HCT116 (cell line): ENCODE measurements at regions not wholly inside any gene's neighbourhood (a gene's known extent, or its start where the extent isn't known, plus 50 kb on each side); places are given as distances from the start of the nearest gene placed in this dataset.

Experiments used
- ATAC-seq: fragments of 200-7000 bp; cut with Tn5 transposase; 2 replicates; pipeline ENCODE4 v1.9.1; 2020; ENCODE audit warnings: mild to moderate bottlenecking, moderate library complexity
- BruUV-seq: library from RNA; stranded (reverse); fragments of 400-500 nt; replicated peaks from 2 replicates; lab custom pipeline; 2021; lab: Mats Ljungman, UMichigan
- CTCF ChIA-PET: fragments of 300-600 bp; sonication (Branson Sonifier 250); formaldehyde crosslinking; loops from one replicate; lab custom pipeline; 2021; ENCODE audit warnings: antibody characterized with exemption; lab: Charles Lee
- POLR2A ChIA-PET: fragments of 300-600, 350-600 bp; sonication (Branson Sonifier 250); formaldehyde crosslinking; loops from one replicate; lab custom pipeline; 2021; ENCODE audit warnings: antibody characterized with exemption; lab: Charles Lee
- RAD21 ChIA-PET, 2 experiments: fragments of 300-600 bp; sonication (Branson Sonifier 250); formaldehyde crosslinking; loops; one replicate each; lab custom pipeline; 2023; ENCODE audit warnings: low total read pairs in 2 of 2; ENCODE audit not compliant: uncharacterized antibody in 2 of 2, unreplicated experiment in 2 of 2, low non-redundant PET in 1 of 2; lab: Charles Lee
- DNase-seq: peaks from one replicate; pipeline ENCODE4 v3.0.0-alpha.2; 2010; ENCODE audit warnings: low read depth, low spot score
- H2AFZ ChIP-seq: fragments of 200-600 bp; shearing (Covaris generic), sonication (generic); 2 replicates; pipeline ENCODE4 v1.6.1; 2017; ENCODE audit warnings: low read depth, mixed run types, mixed read lengths, antibody characterized with exemption, low read length; ENCODE audit not compliant: poor library complexity, severe bottlenecking
- H3K27ac ChIP-seq: 2 replicates; pipeline ENCODE4 v1.5.1; 2012; ENCODE audit warnings: low read depth, low read length
- H3K27me3 ChIP-seq: fragments of 200-600 bp; sonication (generic); 2 replicates; pipeline ENCODE4 v1.6.1; 2016; ENCODE audit warnings: mixed run types, low read length, mixed read lengths; ENCODE audit not compliant: insufficient read depth
- H3K36me3 ChIP-seq, 2 experiments: fragments of 200-500 bp in 1 of 2; fragments of 200-600 bp in 1 of 2; sonication (Bioruptor generic) in 1 of 2; sonication (generic) in 1 of 2; 2 replicates each; pipeline versions ENCODE4 v1.5.1 to v1.6.1; 2014 to 2016; ENCODE audit warnings: low read length in 2 of 2, inconsistent platforms in 1 of 2, mixed read lengths in 1 of 2, mixed run types in 1 of 2; ENCODE audit not compliant: insufficient read depth in 2 of 2, control insufficient read depth in 1 of 2
- H3K4me1 ChIP-seq, 2 experiments: fragments of 200-600 bp in 1 of 2; sonication (generic) in 1 of 2; 2 replicates each; pipeline versions ENCODE4 v1.5.1 to v1.6.1; 2012 to 2017; ENCODE audit warnings: low read length in 2 of 2, inconsistent platforms in 1 of 2, mild to moderate bottlenecking in 1 of 2, mixed read lengths in 1 of 2, mixed run types in 1 of 2, moderate library complexity in 1 of 2; ENCODE audit not compliant: insufficient read depth in 2 of 2, control insufficient read depth in 1 of 2
- H3K4me2 ChIP-seq: fragments of 200-600 bp; sonication (generic); 2 replicates; pipeline ENCODE4 v1.6.1; 2017; ENCODE audit warnings: mixed run types, low read length, mixed read lengths
- H3K4me3 ChIP-seq, 2 experiments: fragments of 200-600 bp in 1 of 2; sonication (generic) in 1 of 2; replicated peaks in 1 of 2; 2 replicates each; pipeline ENCODE4 v1.5.1; 2011 to 2016; ENCODE audit warnings: low read length in 2 of 2, control low read depth in 1 of 2, low read depth in 1 of 2, mild to moderate bottlenecking in 1 of 2, mixed read lengths in 1 of 2, mixed run types in 1 of 2
- H3K79me2 ChIP-seq: fragments of 200-600 bp; sonication (generic); 2 replicates; pipeline ENCODE4 v1.6.1; 2017; ENCODE audit warnings: mild to moderate bottlenecking, mixed run types, low read length, moderate library complexity, mixed read lengths; ENCODE audit not compliant: insufficient read depth
- H3K9ac ChIP-seq: fragments of 200-600 bp; sonication (generic); 2 replicates; pipeline ENCODE4 v1.6.1; 2016; ENCODE audit warnings: low read length, mixed read lengths
- H3K9me2 ChIP-seq: fragments of 200-600 bp; sonication (generic), shearing (Covaris generic); 2 replicates; pipeline ENCODE4 v1.6.1; 2017; ENCODE audit warnings: mixed run types, mild to moderate bottlenecking, moderate library complexity; ENCODE audit not compliant: insufficient read depth
- H3K9me3 ChIP-seq, 2 experiments: fragments of 200-500 bp in 1 of 2; fragments of 200-600 bp in 1 of 2; sonication (Bioruptor generic) in 1 of 2; sonication (generic) in 1 of 2; 2 replicates each; pipeline ENCODE4 v1.6.1; 2014 to 2017; ENCODE audit warnings: low read length in 2 of 2, mixed read lengths in 2 of 2, inconsistent platforms in 1 of 2, low read depth in 1 of 2, mild to moderate bottlenecking in 1 of 2, mixed run types in 1 of 2, moderate library complexity in 1 of 2; ENCODE audit not compliant: control insufficient read depth in 1 of 2, insufficient read depth in 1 of 2
- H4K20me1 ChIP-seq: fragments of 200-600 bp; sonication (generic), shearing (Covaris generic); 2 replicates; pipeline ENCODE4 v1.6.1; 2017; ENCODE audit warnings: mixed run types, mild to moderate bottlenecking, moderate library complexity; ENCODE audit not compliant: insufficient read depth
- ATF3 ChIP-seq: IDR thresholded peaks from 2 replicates; pipeline ENCODE4 v1.6.1; 2012
- CBX3 ChIP-seq: IDR thresholded peaks from 2 replicates; pipeline ENCODE4 v1.6.1; 2012; ENCODE audit warnings: low read depth
- CEBPB ChIP-seq: IDR thresholded peaks from 2 replicates; pipeline ENCODE4 v1.6.1; 2012; ENCODE audit warnings: low read depth
- CTCF ChIP-seq, 3 experiments: fragments of 200-600 bp in 1 of 3; sonication (generic) in 1 of 3; IDR thresholded peaks in 2 of 3; conservative IDR thresholded peaks in 1 of 3; 2 replicates each; pipeline ENCODE4 v1.5.1; 2012 to 2017; ENCODE audit warnings: low read depth in 2 of 3, low read length in 2 of 3, antibody characterized with exemption in 1 of 3, borderline replicate concordance in 1 of 3, control low read depth in 1 of 3, mild to moderate bottlenecking in 1 of 3, mixed read lengths in 1 of 3, mixed run types in 1 of 3, moderate library complexity in 1 of 3; ENCODE audit not compliant: insufficient read depth in 1 of 3
- EGR1 ChIP-seq: IDR thresholded peaks from 2 replicates; pipeline ENCODE4 v1.6.1; 2012; ENCODE audit warnings: low read depth
- ELF1 ChIP-seq: IDR thresholded peaks from 2 replicates; pipeline ENCODE4 v1.6.1; 2012; ENCODE audit warnings: low read depth, borderline replicate concordance
- EZH2 ChIP-seq: fragments of 200-600 bp; sonication (generic); IDR thresholded peaks from 2 replicates; pipeline ENCODE4 v1.6.1; 2017; ENCODE audit warnings: antibody characterized with exemption, mixed run types
- EZH2phosphoT487 ChIP-seq: fragments of 200-600 bp; IDR thresholded peaks from 2 replicates; pipeline ENCODE4 v1.6.1; 2018; ENCODE audit warnings: antibody characterized with exemption, borderline replicate concordance
- FOSL1 ChIP-seq: IDR thresholded peaks from 2 replicates; pipeline ENCODE4 v1.6.1; 2012; ENCODE audit warnings: low read depth
- SP1 ChIP-seq: IDR thresholded peaks from 2 replicates; pipeline ENCODE4 v1.6.1; 2012; ENCODE audit warnings: low read depth
- SRF ChIP-seq: IDR thresholded peaks from 2 replicates; pipeline ENCODE4 v1.6.1; 2012; ENCODE audit warnings: low read depth
- TCF7L2 ChIP-seq: IDR thresholded peaks from 2 replicates; pipeline ENCODE4 v1.7.0; 2011; ENCODE audit warnings: borderline replicate concordance, inconsistent platforms; ENCODE audit not compliant: insufficient read depth, insufficient read length; ENCODE audit errors: extremely low read depth
- YY1 ChIP-seq: IDR thresholded peaks from 2 replicates; pipeline ENCODE4 v1.6.1; 2011; ENCODE audit warnings: low read length, low read depth, moderate library complexity, mild to moderate bottlenecking; ENCODE audit not compliant: insufficient replicate concordance; ENCODE audit errors: extremely low read depth
- ZBTB33 ChIP-seq: IDR thresholded peaks from 2 replicates; pipeline ENCODE4 v1.6.1; 2011; ENCODE audit warnings: mild to moderate bottlenecking, low read length, moderate library complexity; ENCODE audit not compliant: insufficient replicate concordance; ENCODE audit errors: extremely low read depth
- ZFX ChIP-seq: fragments of 450-650 bp; IDR thresholded peaks from 2 replicates; pipeline ENCODE4 v1.6.1; 2017
- intact Hi-C: fragments of 100-400 bp; cut with micrococcal nuclease; formaldehyde crosslinking; loops from 2 replicates; pipeline ENCODE4 v1.10.0; 2022

- Histone ChIP-seq H4K20me1 (no peaks in the 10 kb centered on the region), H3K4me2 (no peak overlapping the region), H3K79me2 (no peaks in the 10 kb centered on the region), H3K9me2 (no peaks in the 10 kb centered on the region), H3K27me3 (no peaks in the 10 kb centered on the region), H3K9me3 (peaks cover 9 to 18% of the 10 kb centered on the region in 2 experiments; a peak in 2 of 4 replicates), H3K9ac (no peak overlapping the region), H3K4me1 (no peaks in the 10 kb centered on the region), H3K27ac (no peak overlapping the region), H3K4me3 (no peak overlapping the region), H2AFZ (no peak overlapping the region), H3K36me3 (no peaks in the 10 kb centered on the region)
- CTCF ChIA-PET = no interaction called here
- POLR2A ChIA-PET = no interaction called here
- RAD21 ChIA-PET = no interaction called here
- DNase-seq (no peak), ATAC-seq (no peak)
- no TSS peak for BruUV-seq
- no peak for TF ChIP-seq YY1
- no peak for TF ChIP-seq FOSL1
- no peak for TF ChIP-seq ZBTB33
- TF ChIP-seq SP1 = no peak
- TF ChIP-seq CEBPB = no peak
- no peak for TF ChIP-seq TCF7L2
- TF ChIP-seq ATF3 = no peak
- TF ChIP-seq EZH2phosphoT487 = no peak
- TF ChIP-seq ELF1 = no peak
- no peak for TF ChIP-seq ZFX
- TF ChIP-seq CTCF (IDR thresholded peaks at IDR 0.05 in 2 of 3, conservative IDR thresholded peaks at IDR 0.05 in 1 of 3; ENCODE audit: borderline replicate concordance in 1 of 3, insufficient read depth in 1 of 3, low read depth in 2 of 3, low read length in 2 of 3) = no peak
- TF ChIP-seq EZH2 = no peak
- TF ChIP-seq SRF = no peak
- TF ChIP-seq EGR1 = no peak
- TF ChIP-seq CBX3 = no peak
- intact Hi-C loops = no loop called here
These were observed 836.0 kb downstream of the JRKL start for GRCh38 chr11:97225794-97226193.
